ENCODE measurements at regions not wholly inside any gene's neighbourhood (a gene's known extent, or its start where the extent isn't known, plus 50 kb on each side); places are given as distances from the start of the nearest gene placed in this dataset.
"Not testable (repeated sequence)": the region's sequence is repeated elsewhere in the genome, so short reads cannot be mapped to it uniquely, and the experiment has no call there.

DNA sequence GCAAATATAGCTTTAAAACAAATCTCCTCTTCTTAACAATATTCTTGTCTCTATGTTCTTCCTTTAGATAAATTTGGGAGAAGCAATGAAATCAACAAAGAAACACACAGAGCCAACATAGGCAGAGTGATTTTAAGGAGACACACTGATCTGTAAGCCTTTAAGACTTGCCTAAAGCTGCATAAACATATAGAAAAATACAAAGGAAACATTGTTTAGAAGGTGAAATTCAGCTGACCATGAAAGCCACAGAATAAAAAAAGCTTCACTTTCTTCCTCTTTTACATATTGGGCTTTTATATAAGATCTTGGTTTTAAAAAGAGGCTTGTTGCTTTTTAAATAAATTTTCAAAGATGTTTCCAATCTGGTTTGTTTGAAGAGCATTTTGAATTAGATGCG is 1277.5 kb downstream of the EFNA5 start:
- TF ChIP-seq, protein P1, sequence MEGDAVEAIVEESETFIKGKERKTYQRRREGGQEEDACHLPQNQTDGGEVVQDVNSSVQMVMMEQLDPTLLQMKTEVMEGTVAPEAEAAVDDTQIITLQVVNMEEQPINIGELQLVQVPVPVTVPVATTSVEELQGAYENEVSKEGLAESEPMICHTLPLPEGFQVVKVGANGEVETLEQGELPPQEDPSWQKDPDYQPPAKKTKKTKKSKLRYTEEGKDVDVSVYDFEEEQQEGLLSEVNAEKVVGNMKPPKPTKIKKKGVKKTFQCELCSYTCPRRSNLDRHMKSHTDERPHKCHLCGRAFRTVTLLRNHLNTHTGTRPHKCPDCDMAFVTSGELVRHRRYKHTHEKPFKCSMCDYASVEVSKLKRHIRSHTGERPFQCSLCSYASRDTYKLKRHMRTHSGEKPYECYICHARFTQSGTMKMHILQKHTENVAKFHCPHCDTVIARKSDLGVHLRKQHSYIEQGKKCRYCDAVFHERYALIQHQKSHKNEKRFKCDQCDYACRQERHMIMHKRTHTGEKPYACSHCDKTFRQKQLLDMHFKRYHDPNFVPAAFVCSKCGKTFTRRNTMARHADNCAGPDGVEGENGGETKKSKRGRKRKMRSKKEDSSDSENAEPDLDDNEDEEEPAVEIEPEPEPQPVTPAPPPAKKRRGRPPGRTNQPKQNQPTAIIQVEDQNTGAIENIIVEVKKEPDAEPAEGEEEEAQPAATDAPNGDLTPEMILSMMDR (IDR thresholded peaks at IDR 0.05) = no peak
- Histone ChIP-seq H3K4me3 (no peak overlapping the region), H3K27me3 (no peaks in the 10 kb centered on the region), H3K4me1 (no peaks in the 10 kb centered on the region), H3K36me3 (no peaks in the 10 kb centered on the region), H3K27ac (no peak overlapping the region), H3K9me3 (no peaks in the 10 kb centered on the region)
- no peak for DNase-seq (ENCODE audit: low spot score)

DNA sequence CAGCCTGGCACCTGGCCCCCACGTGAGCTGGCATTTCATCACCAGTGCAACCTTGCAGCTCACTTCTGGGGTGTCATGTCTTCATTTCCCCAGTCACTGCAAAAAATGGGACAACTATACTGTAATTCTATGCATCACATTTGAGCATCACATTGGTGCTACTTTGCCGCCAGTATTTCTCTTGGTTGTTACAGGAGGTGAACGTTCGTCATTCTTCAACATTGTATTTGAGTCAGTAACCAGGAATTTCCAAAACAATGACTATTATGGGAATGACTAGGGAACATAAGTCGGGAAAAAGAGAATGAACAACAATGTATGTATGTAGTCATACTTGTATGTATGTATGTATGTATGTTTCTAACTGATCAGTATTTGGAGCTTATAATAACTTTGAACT is 1278.0 kb downstream of the EFNA5 start:
- no peak for DNase-seq (ENCODE audit: low spot score)
- Histone ChIP-seq H3K4me1 (no peaks in the 10 kb centered on the region), H3K4me3 (no peak overlapping the region), H3K27ac (no peak overlapping the region), H3K36me3 (no peaks in the 10 kb centered on the region), H3K27me3 (no peaks in the 10 kb centered on the region), H3K9me3 (no peaks in the 10 kb centered on the region)
- TF ChIP-seq, protein P1 (IDR thresholded peaks at IDR 0.05) = no peak

DNA sequence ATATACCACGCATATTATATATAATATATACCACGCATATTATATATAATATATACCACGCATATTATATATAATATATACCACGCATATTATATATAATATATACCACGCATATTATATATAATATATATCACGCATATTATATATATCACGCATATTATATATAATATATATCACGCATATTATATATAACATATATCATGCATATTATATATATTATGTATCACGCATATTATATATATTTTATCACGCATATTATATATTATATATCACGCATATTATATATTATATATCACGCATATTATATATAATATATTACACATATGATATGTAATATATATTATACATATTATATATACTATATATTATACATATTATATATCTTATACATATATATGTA is 1283.0 kb downstream of the EFNA5 start:
- H3K36me3 ChIP-seq; H3K9me3 ChIP-seq; DNase-seq (ENCODE audit: low spot score); H3K27ac ChIP-seq; H3K4me1 ChIP-seq; H3K4me3 ChIP-seq; H3K27me3 ChIP-seq: not testable (repeated sequence)

DNA sequence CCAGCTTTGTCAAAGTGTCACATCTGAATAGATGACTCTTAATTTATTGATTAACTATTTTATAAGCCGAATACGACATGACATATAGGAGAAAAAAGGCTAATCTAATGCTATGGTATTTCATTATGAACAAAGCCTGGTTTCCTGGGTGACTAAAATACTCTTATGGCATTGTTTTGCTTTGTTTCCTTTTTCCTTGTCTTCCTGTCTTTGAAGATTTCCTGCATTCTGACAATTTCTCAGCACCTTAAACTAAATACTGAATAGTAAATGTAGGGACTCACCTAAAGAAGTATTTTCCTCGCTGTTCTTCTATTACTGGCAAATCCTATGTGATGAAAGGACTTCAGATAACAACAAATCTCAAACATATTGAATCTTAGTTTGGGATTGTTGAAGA is 1284.5 kb downstream of the EFNA5 start:
- H3K27ac ChIP-seq = no peak overlapping the region
- no peaks in the 10 kb centered on the region for H3K27me3 ChIP-seq
- TF ChIP-seq, protein P1 (IDR thresholded peaks at IDR 0.05) = no peak
- H3K4me3 ChIP-seq = no peak overlapping the region
- no peaks in the 10 kb centered on the region for H3K36me3 ChIP-seq
- DNase-seq (ENCODE audit: low spot score) = no peak
- H3K9me3 ChIP-seq = no peaks in the 10 kb centered on the region
- H3K4me1 ChIP-seq = no peaks in the 10 kb centered on the region

DNA sequence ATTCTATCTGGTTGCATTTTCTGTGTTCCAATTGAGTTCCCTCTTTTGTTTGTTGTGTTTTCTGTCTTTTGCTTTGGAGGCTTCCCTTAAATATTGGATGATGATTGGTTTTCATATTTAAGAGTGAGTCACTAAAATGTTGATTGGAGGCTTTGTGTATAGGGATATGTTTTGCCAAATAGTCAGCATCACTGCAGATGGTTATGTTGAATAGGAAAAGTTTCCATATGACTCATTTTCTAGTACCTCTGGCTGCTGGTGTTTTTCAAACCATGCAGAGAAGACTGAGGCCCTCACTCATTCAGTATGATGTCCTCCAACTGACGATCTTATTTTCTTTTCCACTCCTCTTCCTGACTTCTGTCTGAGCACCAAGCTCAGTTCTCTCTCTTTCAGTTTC is 1290.0 kb downstream of the EFNA5 start:
- no peaks in the 10 kb centered on the region for H3K27me3 ChIP-seq
- no peaks in the 10 kb centered on the region for H3K9me3 ChIP-seq
- H3K4me3 ChIP-seq = no peak overlapping the region
- TF ChIP-seq, protein P1 (IDR thresholded peaks at IDR 0.05) = no peak
- DNase-seq (ENCODE audit: low spot score) = no peak
- H3K36me3 ChIP-seq = no peaks in the 10 kb centered on the region
- H3K4me1 ChIP-seq = no peaks in the 10 kb centered on the region
- H3K27ac ChIP-seq = no peak overlapping the region

DNA sequence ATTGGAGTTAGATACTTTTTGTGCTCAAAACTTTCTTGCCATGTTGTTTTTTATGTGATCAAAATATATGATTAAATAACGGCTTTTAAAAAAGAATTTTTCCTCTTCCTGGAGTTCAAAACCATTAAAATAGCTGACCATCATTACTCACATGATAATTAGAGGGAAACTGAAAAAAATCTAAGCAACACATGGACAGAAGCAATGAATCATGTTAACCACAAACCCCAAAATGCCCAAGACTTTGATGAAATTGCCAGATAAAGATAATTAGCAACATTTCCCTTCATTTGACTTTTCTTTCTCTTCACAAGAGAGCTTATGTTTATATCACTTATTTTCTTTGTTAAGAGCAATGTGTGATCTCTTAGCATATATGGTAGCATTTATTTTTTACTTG is 1294.2 kb downstream of the EFNA5 start:
- no peak overlapping the region for H3K27ac ChIP-seq
- no peaks in the 10 kb centered on the region for H3K36me3 ChIP-seq
- H3K9me3 ChIP-seq = peaks cover 0 to 5% of the 10 kb centered on the region in 2 donors
- no peaks in the 10 kb centered on the region for H3K4me1 ChIP-seq
- no peak for DNase-seq (ENCODE audit: low spot score)
- no peak overlapping the region for H3K4me3 ChIP-seq
- H3K27me3 ChIP-seq = no peaks in the 10 kb centered on the region
- TF ChIP-seq, protein P1 (IDR thresholded peaks at IDR 0.05) = no peak
